Liver (tissue), 8 donors: ENCODE measurements at regions not wholly inside any gene's neighbourhood (a gene's known extent, or its start where the extent isn't known, plus 50 kb on each side); places are given as distances from the start of the nearest gene placed in this dataset.

Source experiments
- DNase-seq: peaks from one replicate; pipeline ENCODE4 v3.0.0-alpha.2; 2017; ENCODE audit warnings: low spot score
- H3K27ac ChIP-seq, 2 donors: one replicate each; pipeline ENCODE4 v1.7.0; 2013; ENCODE audit warnings: inconsistent platforms in 2 of 2, low read length in 2 of 2, control low read depth in 1 of 2, low read depth in 1 of 2, mild to moderate bottlenecking in 1 of 2
- H3K27me3 ChIP-seq, 4 donors: one replicate each; pipeline versions ENCODE4 v1.6.1 to v1.7.0; 2013; ENCODE audit warnings: low read length in 3 of 4, inconsistent platforms in 1 of 4, mild to moderate bottlenecking in 1 of 4, moderate library complexity in 1 of 4; ENCODE audit not compliant: control insufficient read depth in 4 of 4, insufficient read depth in 4 of 4
- H3K36me3 ChIP-seq, 4 donors: one replicate each; pipeline versions ENCODE4 v1.6.1 to v1.7.0; 2013; ENCODE audit warnings: low read length in 3 of 4, mild to moderate bottlenecking in 3 of 4, low read depth in 1 of 4, moderate library complexity in 1 of 4; ENCODE audit not compliant: control insufficient read depth in 4 of 4, insufficient read depth in 3 of 4
- H3K4me1 ChIP-seq, 4 donors: one replicate each; pipeline versions ENCODE4 v1.6.1 to v1.7.0; 2013; ENCODE audit warnings: low read length in 3 of 4, mild to moderate bottlenecking in 3 of 4, moderate library complexity in 1 of 4; ENCODE audit not compliant: control insufficient read depth in 4 of 4, insufficient read depth in 4 of 4
- H3K4me3 ChIP-seq, 3 donors: one replicate each; pipeline versions ENCODE4 v1.6.1 to v1.7.0; 2013; ENCODE audit warnings: low read length in 3 of 3, control low read depth in 1 of 3, low read depth in 1 of 3, mild to moderate bottlenecking in 1 of 3
- H3K9ac ChIP-seq, 2 donors: one replicate each; pipeline ENCODE4 v1.7.0; 2013; ENCODE audit warnings: low read length in 2 of 2, mild to moderate bottlenecking in 2 of 2, moderate library complexity in 2 of 2, control low read depth in 1 of 2, low read depth in 1 of 2
- H3K9me3 ChIP-seq, 4 donors: one replicate each; pipeline versions ENCODE4 v1.6.1 to v1.7.0; 2013; ENCODE audit warnings: low read length in 3 of 4; ENCODE audit not compliant: control insufficient read depth in 4 of 4
- ATF3 ChIP-seq: IDR thresholded peaks from 2 replicates; pipeline ENCODE4 v1.6.1; 2016; ENCODE audit warnings: antibody characterized with exemption
- CTCF ChIP-seq: fragments of 150-350 bp; IDR thresholded peaks from 2 replicates; pipeline ENCODE4 v1.5.1; 2017; ENCODE audit warnings: improper control_type of control experiment, low read depth, low read length; ENCODE audit not compliant: missing input control
- EGR1 ChIP-seq, 2 donors: IDR thresholded peaks; 2 replicates each; pipeline ENCODE4 v1.6.1; 2016 to 2018; ENCODE audit warnings: antibody characterized with exemption in 2 of 2, low read depth in 2 of 2
- FOXA1 ChIP-seq: IDR thresholded peaks from 2 replicates; pipeline ENCODE4 v1.6.1; 2016; ENCODE audit warnings: antibody characterized with exemption
- FOXA2 ChIP-seq: IDR thresholded peaks from 2 replicates; pipeline ENCODE4 v1.6.1; 2016; ENCODE audit warnings: antibody characterized with exemption
- GABPA ChIP-seq, 2 donors: IDR thresholded peaks in 1 of 2; conservative IDR thresholded peaks in 1 of 2; 2 replicates each; pipeline ENCODE4 v1.6.1; 2016; ENCODE audit warnings: antibody characterized with exemption in 2 of 2, mild to moderate bottlenecking in 1 of 2, moderate library complexity in 1 of 2
- HNF4A ChIP-seq, 2 donors: conservative IDR thresholded peaks; 2 replicates each; pipeline ENCODE4 v1.6.1; 2016; ENCODE audit warnings: antibody characterized with exemption in 2 of 2, mild to moderate bottlenecking in 2 of 2
- HNF4G ChIP-seq: IDR thresholded peaks from 2 replicates; pipeline ENCODE4 v1.6.1; 2016; ENCODE audit warnings: antibody characterized with exemption
- JUND ChIP-seq, 2 donors: IDR thresholded peaks; 2 replicates each; pipeline ENCODE4 v1.6.1; 2016; ENCODE audit warnings: antibody characterized with exemption in 2 of 2
- MAX ChIP-seq: IDR thresholded peaks from 2 replicates; pipeline ENCODE4 v1.6.1; 2016; ENCODE audit warnings: antibody characterized with exemption
- NR2F2 ChIP-seq: IDR thresholded peaks from 2 replicates; pipeline ENCODE4 v1.6.1; 2016; ENCODE audit warnings: antibody characterized with exemption
- RAD21 ChIP-seq, 2 donors: IDR thresholded peaks; 2 replicates each; pipeline ENCODE4 v1.6.1; 2016; ENCODE audit warnings: antibody characterized with exemption in 2 of 2, mild to moderate bottlenecking in 2 of 2
- RXRA ChIP-seq, 2 donors: IDR thresholded peaks; 2 replicates each; pipeline ENCODE4 v1.6.1; 2017 to 2018; ENCODE audit warnings: antibody characterized with exemption in 2 of 2, mild to moderate bottlenecking in 1 of 2
- SP1 ChIP-seq: IDR thresholded peaks from 2 replicates; pipeline ENCODE4 v1.6.1; 2018; ENCODE audit warnings: antibody characterized with exemption, mild to moderate bottlenecking
- TAF1 ChIP-seq: conservative IDR thresholded peaks from 2 replicates; pipeline ENCODE4 v1.6.1; 2016; ENCODE audit warnings: antibody characterized with exemption, mild to moderate bottlenecking
- YY1 ChIP-seq: IDR thresholded peaks from 2 replicates; pipeline ENCODE4 v1.6.1; 2016; ENCODE audit warnings: antibody characterized with exemption, mild to moderate bottlenecking
- WGBS: extraction: QIAGEN DNeasy Blood & Tissue Kit; methylation state at CpG from one replicate; pipeline ENCODE4 v1.1.7; 2013; 5-methylcytosine and 5-hydroxymethylcytosine counted together
- TF ChIP-seq, protein P1 (sequence below): IDR thresholded peaks from 2 replicates; pipeline ENCODE4 v1.6.1; 2016; ENCODE audit warnings: antibody characterized with exemption, mild to moderate bottlenecking
- donor health status: healthy.
- donor health status: healthy.
- donor health status: healthy.
- donor health status: healthy.
- donor health status: healthy.

GRCh38 chr6:29999416-29999815 lies 57.1 kb downstream of the HLA-A start:
- no peak for DNase-seq
- Histone ChIP-seq H3K27me3 (no peaks in the 10 kb centered on the region), H3K36me3 (no peaks in the 10 kb centered on the region), H3K9me3 (no peaks in the 10 kb centered on the region), H3K9ac (no peak overlapping the region), H3K27ac (no peak overlapping the region), H3K4me3 (no peak overlapping the region), H3K4me1 (no peaks in the 10 kb centered on the region)
- 76% methylated on average over 1 of the region's 1 CpG for WGBS
- no peak for TF ChIP-seq GABPA (IDR thresholded peaks at IDR 0.05 in 1 of 2, conservative IDR thresholded peaks at IDR 0.05 in 1 of 2)
- TF ChIP-seq HNF4A (conservative IDR thresholded peaks at IDR 0.05), result no peak
- no peak for TF ChIP-seq TAF1
- no peak for TF ChIP-seq JUND (IDR thresholded peaks at IDR 0.05)
- TF ChIP-seq FOXA1, result no peak
- TF ChIP-seq CTCF, result no peak
- no peak for TF ChIP-seq EGR1 (IDR thresholded peaks at IDR 0.05; ENCODE audit: low read depth in 2 of 2)
- no peak for TF ChIP-seq ATF3
- no peak for TF ChIP-seq SP1
- no peak for TF ChIP-seq MAX
- TF ChIP-seq RAD21 (IDR thresholded peaks at IDR 0.05), result no peak
- TF ChIP-seq RXRA (IDR thresholded peaks at IDR 0.05), result no peak
- TF ChIP-seq NR2F2, result no peak
- TF ChIP-seq HNF4G, result no peak

- H3K36me3 ChIP-seq, result no peaks in the 10 kb centered on the region
- no peak overlapping the region for H3K4me3 ChIP-seq
- no peak for TF ChIP-seq FOXA1
- no peak for TF ChIP-seq TAF1
- no peak for TF ChIP-seq RXRA (IDR thresholded peaks at IDR 0.05)
- TF ChIP-seq HNF4G, result no peak
- no peak for TF ChIP-seq ATF3
- no peak for TF ChIP-seq HNF4A (conservative IDR thresholded peaks at IDR 0.05)
- TF ChIP-seq RAD21 (IDR thresholded peaks at IDR 0.05), result no peak
- no peak for TF ChIP-seq GABPA (IDR thresholded peaks at IDR 0.05 in 1 of 2, conservative IDR thresholded peaks at IDR 0.05 in 1 of 2)
- no peak for TF ChIP-seq JUND (IDR thresholded peaks at IDR 0.05)
- no peak for TF ChIP-seq FOXA2
- TF ChIP-seq EGR1 (IDR thresholded peaks at IDR 0.05; ENCODE audit: low read depth in 2 of 2), result no peak
- TF ChIP-seq, protein P1, sequence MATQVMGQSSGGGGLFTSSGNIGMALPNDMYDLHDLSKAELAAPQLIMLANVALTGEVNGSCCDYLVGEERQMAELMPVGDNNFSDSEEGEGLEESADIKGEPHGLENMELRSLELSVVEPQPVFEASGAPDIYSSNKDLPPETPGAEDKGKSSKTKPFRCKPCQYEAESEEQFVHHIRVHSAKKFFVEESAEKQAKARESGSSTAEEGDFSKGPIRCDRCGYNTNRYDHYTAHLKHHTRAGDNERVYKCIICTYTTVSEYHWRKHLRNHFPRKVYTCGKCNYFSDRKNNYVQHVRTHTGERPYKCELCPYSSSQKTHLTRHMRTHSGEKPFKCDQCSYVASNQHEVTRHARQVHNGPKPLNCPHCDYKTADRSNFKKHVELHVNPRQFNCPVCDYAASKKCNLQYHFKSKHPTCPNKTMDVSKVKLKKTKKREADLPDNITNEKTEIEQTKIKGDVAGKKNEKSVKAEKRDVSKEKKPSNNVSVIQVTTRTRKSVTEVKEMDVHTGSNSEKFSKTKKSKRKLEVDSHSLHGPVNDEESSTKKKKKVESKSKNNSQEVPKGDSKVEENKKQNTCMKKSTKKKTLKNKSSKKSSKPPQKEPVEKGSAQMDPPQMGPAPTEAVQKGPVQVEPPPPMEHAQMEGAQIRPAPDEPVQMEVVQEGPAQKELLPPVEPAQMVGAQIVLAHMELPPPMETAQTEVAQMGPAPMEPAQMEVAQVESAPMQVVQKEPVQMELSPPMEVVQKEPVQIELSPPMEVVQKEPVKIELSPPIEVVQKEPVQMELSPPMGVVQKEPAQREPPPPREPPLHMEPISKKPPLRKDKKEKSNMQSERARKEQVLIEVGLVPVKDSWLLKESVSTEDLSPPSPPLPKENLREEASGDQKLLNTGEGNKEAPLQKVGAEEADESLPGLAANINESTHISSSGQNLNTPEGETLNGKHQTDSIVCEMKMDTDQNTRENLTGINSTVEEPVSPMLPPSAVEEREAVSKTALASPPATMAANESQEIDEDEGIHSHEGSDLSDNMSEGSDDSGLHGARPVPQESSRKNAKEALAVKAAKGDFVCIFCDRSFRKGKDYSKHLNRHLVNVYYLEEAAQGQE, result no peak
- no peak for TF ChIP-seq YY1
- H3K9ac ChIP-seq, result no peak overlapping the region
- H3K4me1 ChIP-seq, result no peaks in the 10 kb centered on the region
- H3K9me3 ChIP-seq, result no peaks in the 10 kb centered on the region
- no peak overlapping the region for H3K27ac ChIP-seq
- WGBS, result 87% methylated on average over 9 of the region's 9 CpGs
- DNase-seq, result no peak
- no peaks in the 10 kb centered on the region for H3K27me3 ChIP-seq
Observed at GRCh38 chr6:30000156-30000791, 57.9 kb downstream of the HLA-A start.
